Neuronal stem cell (in vitro differentiated cells): ENCODE measurements at regions not wholly inside any gene's neighbourhood (a gene's known extent, or its start where the extent isn't known, plus 50 kb on each side); places are given as distances from the start of the nearest gene placed in this dataset.

ENCODE experiments used
- DNase-seq: peaks from one replicate; pipeline ENCODE4 v3.0.0-alpha.2; 2013; ENCODE audit warnings: low spot score
- H2AFZ ChIP-seq: one replicate; pipeline ENCODE4 v1.6.1; 2013; ENCODE audit warnings: mild to moderate bottlenecking, low read length, inconsistent platforms
- H2AK5ac ChIP-seq: 2 replicates; pipeline ENCODE4 v1.6.1; 2013; ENCODE audit warnings: low read depth, mild to moderate bottlenecking, inconsistent platforms, low read length, moderate library complexity, mixed read lengths
- H2BK120ac ChIP-seq: 2 replicates; pipeline ENCODE4 v1.6.1; 2013; ENCODE audit warnings: low read depth, mild to moderate bottlenecking, inconsistent platforms, low read length, moderate library complexity, mixed read lengths
- H2BK12ac ChIP-seq: one replicate; pipeline ENCODE4 v1.6.1; 2013; ENCODE audit warnings: low read length, inconsistent platforms
- H2BK15ac ChIP-seq: 2 replicates; pipeline ENCODE4 v1.6.1; 2013; ENCODE audit warnings: mild to moderate bottlenecking, low read length, inconsistent platforms, mixed read lengths
- H2BK5ac ChIP-seq: one replicate; pipeline ENCODE4 v1.6.1; 2013; ENCODE audit warnings: inconsistent platforms, mild to moderate bottlenecking, low read length, moderate library complexity
- H3K14ac ChIP-seq: one replicate; pipeline ENCODE4 v1.6.1; 2013; ENCODE audit warnings: low read length, inconsistent platforms
- H3K18ac ChIP-seq: 2 replicates; pipeline ENCODE4 v1.6.1; 2013; ENCODE audit warnings: low read length, inconsistent platforms
- H3K23ac ChIP-seq: 2 replicates; pipeline ENCODE4 v1.6.1; 2013; ENCODE audit warnings: low read depth, mild to moderate bottlenecking, mixed read lengths, low read length, inconsistent platforms; ENCODE audit not compliant: poor library complexity
- H3K27ac ChIP-seq: replicated peaks from 3 replicates; pipeline ENCODE4 v1.5.1; 2013; ENCODE audit warnings: low read length, inconsistent platforms
- H3K27me3 ChIP-seq, 3 experiments: 2 replicates each; pipeline ENCODE4 v1.6.1; 2013; ENCODE audit warnings: low read length in 3 of 3, mild to moderate bottlenecking in 2 of 3, inconsistent platforms in 1 of 3, low read depth in 1 of 3, mixed read lengths in 1 of 3, moderate library complexity in 1 of 3; ENCODE audit not compliant: control insufficient read depth in 3 of 3, insufficient read depth in 3 of 3
- H3K36me3 ChIP-seq, 2 donors: replicated peaks in 1 of 2; 2 replicates each; pipeline ENCODE4 v1.6.1; 2013; ENCODE audit warnings: low read length in 2 of 2; ENCODE audit not compliant: control insufficient read depth in 2 of 2, insufficient read depth in 2 of 2
- H3K4ac ChIP-seq: 2 replicates; pipeline ENCODE4 v1.6.1; 2013; ENCODE audit warnings: inconsistent platforms, mild to moderate bottlenecking, low read length, moderate library complexity
- H3K4me1 ChIP-seq, 2 donors: 1 replicate in 1 of 2; 2 replicates in 1 of 2; pipeline ENCODE4 v1.6.1; 2013; ENCODE audit warnings: low read length in 2 of 2, low read depth in 1 of 2; ENCODE audit not compliant: control insufficient read depth in 2 of 2, insufficient read depth in 1 of 2
- H3K4me2 ChIP-seq: one replicate; pipeline ENCODE4 v1.6.1; 2013; ENCODE audit warnings: mild to moderate bottlenecking, low read length, inconsistent platforms; ENCODE audit not compliant: insufficient read depth, poor library complexity, severe bottlenecking
- H3K4me3 ChIP-seq, 2 donors: 2 replicates each; pipeline ENCODE4 v1.5.1; 2013; ENCODE audit warnings: low read length in 2 of 2, mild to moderate bottlenecking in 2 of 2, inconsistent platforms in 1 of 2, moderate library complexity in 1 of 2
- H3K79me1 ChIP-seq: one replicate; pipeline ENCODE4 v1.6.1; 2013; ENCODE audit warnings: low read depth, mild to moderate bottlenecking, inconsistent platforms, low read length, moderate library complexity
- H3K9ac ChIP-seq: one replicate; pipeline ENCODE4 v1.6.1; 2013; ENCODE audit warnings: mild to moderate bottlenecking, low read depth, low read length, inconsistent platforms; ENCODE audit not compliant: poor library complexity
- H3K9me3 ChIP-seq, 2 donors: replicated peaks in 1 of 2; 2 replicates each; pipeline versions ENCODE3 to v1.6.1; 2013; ENCODE audit warnings: low read length in 2 of 2, mild to moderate bottlenecking in 2 of 2, inconsistent platforms in 1 of 2, low read depth in 1 of 2, mixed read lengths in 1 of 2, moderate library complexity in 1 of 2; ENCODE audit not compliant: control insufficient read depth in 2 of 2, insufficient read depth in 1 of 2
- H4K8ac ChIP-seq: one replicate; pipeline ENCODE4 v1.6.1; 2013; ENCODE audit warnings: low read depth, mild to moderate bottlenecking, inconsistent platforms, low read length, moderate library complexity
- H4K91ac ChIP-seq: one replicate; pipeline ENCODE4 v1.6.1; 2013; ENCODE audit warnings: low read length, low read depth, mild to moderate bottlenecking, inconsistent platforms; ENCODE audit not compliant: poor library complexity
- WGBS, 2 donors: extraction: QIAGEN DNeasy Blood & Tissue Kit; methylation state at CpG; one replicate each; pipeline ENCODE4 v1.1.7; 2013; ENCODE audit warnings: missing lambda C conversion rate in 2 of 2, mixed read lengths in 1 of 2; ENCODE audit not compliant: insufficient read length in 2 of 2, insufficient replicate concordance in 1 of 2; ENCODE audit errors: extremely low coverage in 2 of 2; 5-methylcytosine and 5-hydroxymethylcytosine counted together

DNA sequence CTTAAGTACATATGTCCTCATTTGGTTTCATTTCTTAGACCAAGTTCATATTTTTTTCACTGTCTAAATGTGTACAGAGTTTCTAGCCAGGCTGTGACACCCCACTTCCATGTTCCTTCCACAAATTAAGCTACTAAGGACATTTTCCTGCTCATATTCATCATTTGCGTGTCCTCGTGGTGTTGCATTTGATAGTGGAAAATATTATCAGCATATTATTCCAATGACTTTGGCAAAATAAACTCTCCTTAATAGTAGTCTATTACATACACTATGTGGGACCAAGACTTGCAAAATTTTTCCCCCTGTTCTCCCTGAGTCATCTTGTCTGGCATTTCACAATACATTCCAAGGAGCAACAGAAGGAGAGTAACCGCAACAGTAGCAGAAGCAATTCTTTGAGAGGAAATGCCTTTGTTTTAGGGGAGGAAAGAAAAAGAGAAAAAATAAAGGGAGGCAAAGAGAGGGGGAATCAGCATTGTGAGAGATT, 599.2 kb downstream of the COL12A1 start:
- Histone ChIP-seq H3K18ac (no peak overlapping the region), H4K91ac (no peak overlapping the region), H2BK12ac (no peak overlapping the region), H3K4ac (no peak overlapping the region), H3K36me3 (no peaks in the 10 kb centered on the region), H3K9ac (no peak overlapping the region), H3K27me3 (no peaks in the 10 kb centered on the region), H4K8ac (no peak overlapping the region), H3K79me1 (no peaks in the 10 kb centered on the region), H3K4me2 (no peak overlapping the region), H2BK5ac (no peak overlapping the region), H3K14ac (no peak overlapping the region), H2AK5ac (no peak overlapping the region), H3K9me3 (no peaks in the 10 kb centered on the region), H2BK120ac (no peak overlapping the region), H2BK15ac (no peak overlapping the region), H3K23ac (no peak overlapping the region), H3K4me3 (no peak overlapping the region), H3K4me1 (no peaks in the 10 kb centered on the region), H2AFZ (no peak overlapping the region), H3K27ac (no peak overlapping the region)
- no CpG with 5 or more reads among the region's 3 CpGs for WGBS, 2 donors
- DNase-seq = no peak

DNA sequence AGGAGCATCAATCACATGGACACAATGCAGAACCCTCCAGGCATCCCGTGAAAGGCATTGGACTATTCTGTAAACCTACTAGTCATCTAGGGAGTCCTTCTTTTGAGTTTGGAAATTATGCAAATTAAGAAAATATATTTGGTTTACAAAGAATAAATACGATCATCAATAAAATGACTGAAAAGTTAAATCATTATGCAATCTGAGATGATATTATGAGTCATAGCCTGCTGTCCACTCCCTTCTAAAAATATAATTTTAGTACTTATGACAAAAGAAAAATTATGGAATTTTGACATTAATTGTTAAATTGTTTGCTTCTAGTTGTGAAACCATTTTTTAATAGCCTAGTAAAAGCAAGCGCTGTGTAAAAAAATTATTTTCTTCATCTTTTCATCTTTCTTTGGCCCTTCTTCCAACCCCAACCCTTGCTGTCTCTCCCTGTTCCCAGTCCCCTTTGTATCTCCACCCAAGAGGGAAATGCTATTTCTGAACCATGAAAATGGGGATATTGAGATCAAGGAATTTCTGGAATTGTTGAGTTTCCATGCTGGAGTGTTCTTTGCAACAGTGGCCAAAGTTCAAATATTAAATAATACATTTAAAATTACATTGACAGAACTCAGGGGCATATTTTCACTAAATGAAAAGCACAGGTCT, 599.8 kb downstream of the COL12A1 start:
- Histone ChIP-seq H2BK120ac (no peak overlapping the region), H3K14ac (no peak overlapping the region)

DNA sequence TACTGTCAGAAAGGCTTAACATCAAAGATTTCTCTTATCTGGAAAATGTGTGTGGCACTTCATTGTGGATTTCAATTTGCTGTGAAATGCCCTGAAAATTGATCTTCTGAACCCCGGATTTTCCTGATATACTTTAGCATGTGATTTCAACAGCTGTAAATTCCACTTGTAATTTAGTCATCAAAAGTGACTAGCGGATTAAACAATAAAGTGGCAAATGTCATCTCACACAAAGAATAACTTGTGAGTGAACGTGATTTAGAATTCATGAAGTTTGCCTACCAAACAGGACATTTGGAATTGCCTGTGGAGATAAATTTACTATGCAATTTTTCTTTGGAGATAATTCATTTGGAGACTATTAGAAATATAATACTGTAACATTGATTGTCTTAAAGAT, 601.6 kb downstream of the COL12A1 start:
- no CpG with 5 or more reads among the region's 3 CpGs for WGBS, 2 donors

More for the DNA sequence above, 599.8 kb downstream of the COL12A1 start:
- Histone ChIP-seq H2BK5ac (no peak overlapping the region), H2AFZ (no peak overlapping the region), H3K36me3 (no peaks in the 10 kb centered on the region), H3K9ac (no peak overlapping the region), H3K79me1 (no peaks in the 10 kb centered on the region), H2BK15ac (no peak overlapping the region), H3K18ac (no peak overlapping the region), H4K91ac (no peak overlapping the region), H2AK5ac (no peak overlapping the region), H3K4me3 (no peak overlapping the region), H3K4ac (no peak overlapping the region), H2BK12ac (no peak overlapping the region), H3K4me2 (no peak overlapping the region), H4K8ac (no peak overlapping the region), H3K4me1 (no peaks in the 10 kb centered on the region), H3K27me3 (no peaks in the 10 kb centered on the region), H3K9me3 (no peaks in the 10 kb centered on the region), H3K23ac (no peak overlapping the region), H3K27ac (no peak overlapping the region)
- DNase-seq = no peak
- WGBS, 2 donors = no CpG with 5 or more reads among the region's 3 CpGs

DNA sequence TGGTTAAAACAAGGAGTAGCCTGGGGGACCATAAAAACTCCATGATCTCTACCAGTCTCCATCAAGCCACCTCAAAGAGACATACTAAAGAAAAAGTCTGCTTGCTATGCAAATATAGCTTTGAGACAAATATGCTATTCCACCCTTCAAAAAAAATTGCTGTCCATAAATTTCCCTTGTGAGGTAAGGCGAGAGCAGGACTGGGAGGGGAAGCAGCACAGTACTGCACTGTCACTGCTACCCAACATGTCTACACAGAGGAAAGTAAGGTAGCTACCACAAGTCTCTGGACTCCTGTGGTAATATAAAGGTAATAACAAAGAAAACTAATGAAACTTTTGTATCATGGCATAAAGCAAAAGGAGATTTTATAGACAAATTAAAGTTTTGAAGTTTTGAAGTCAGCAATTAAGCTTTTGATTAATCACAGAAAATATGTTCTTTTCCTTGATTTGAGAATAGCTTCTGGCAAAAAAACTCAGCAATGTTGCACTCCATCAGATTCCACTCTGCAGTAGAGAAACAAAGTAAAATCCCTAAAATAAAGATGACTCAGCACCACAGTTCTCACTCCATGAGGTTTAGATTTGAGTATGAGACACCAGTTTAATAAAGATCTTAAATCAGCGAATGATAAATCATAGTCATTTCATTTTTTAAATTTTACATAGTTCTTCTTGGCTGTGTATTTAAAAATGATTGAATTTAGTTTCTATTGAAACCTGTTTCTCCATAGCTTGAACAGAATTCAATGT, 602.4 kb downstream of the COL12A1 start:
- Histone ChIP-seq H3K9ac (no peak overlapping the region), H3K4me1 (no peaks in the 10 kb centered on the region), H2BK120ac (no peak overlapping the region), H3K79me1 (no peaks in the 10 kb centered on the region), H3K36me3 (no peaks in the 10 kb centered on the region), H3K27ac (no peak overlapping the region), H3K23ac (no peak overlapping the region), H2AK5ac (no peak overlapping the region), H3K4ac (no peak overlapping the region), H4K91ac (no peak overlapping the region), H4K8ac (no peak overlapping the region), H3K4me2 (no peak overlapping the region), H3K18ac (no peak overlapping the region), H2AFZ (no peak overlapping the region), H2BK12ac (no peak overlapping the region), H3K27me3 (no peaks in the 10 kb centered on the region), H2BK15ac (no peak overlapping the region), H3K4me3 (no peak overlapping the region), H2BK5ac (no peak overlapping the region), H3K14ac (no peak overlapping the region), H3K9me3 (no peaks in the 10 kb centered on the region)
- DNase-seq = no peak
- WGBS, 2 donors = no CpG with 5 or more reads among the region's 2 CpGs

More for the DNA sequence above, 601.6 kb downstream of the COL12A1 start:
- Histone ChIP-seq H3K4me3 (no peak overlapping the region), H3K27ac (no peak overlapping the region), H3K79me1 (no peaks in the 10 kb centered on the region), H2AK5ac (no peak overlapping the region), H2BK120ac (no peak overlapping the region), H3K4me1 (no peaks in the 10 kb centered on the region), H3K14ac (no peak overlapping the region), H4K91ac (no peak overlapping the region), H3K4me2 (no peak overlapping the region), H2AFZ (no peak overlapping the region), H2BK15ac (no peak overlapping the region), H2BK12ac (no peak overlapping the region), H3K9me3 (no peaks in the 10 kb centered on the region), H3K23ac (no peak overlapping the region), H3K27me3 (no peaks in the 10 kb centered on the region), H4K8ac (no peak overlapping the region), H3K18ac (no peak overlapping the region), H2BK5ac (no peak overlapping the region), H3K4ac (no peak overlapping the region), H3K36me3 (no peaks in the 10 kb centered on the region), H3K9ac (no peak overlapping the region)
- DNase-seq = no peak
